Breast epithelium (tissue), 4 donors: ENCODE measurements at regions not wholly inside any gene's neighbourhood (a gene's known extent, or its start where the extent isn't known, plus 50 kb on each side); places are given as distances from the start of the nearest gene placed in this dataset.

Source experiments
- DNase-seq, 2 donors: peaks; one replicate each; pipeline ENCODE4 v3.0.0-alpha.2; 2019; ENCODE audit warnings: low spot score in 2 of 2
- H3K27ac ChIP-seq, 2 donors: fragments of 200-600 bp; sonication (generic) in 1 of 2; one replicate each; pipeline ENCODE4 v1.5.1; 2016 to 2019; ENCODE audit warnings: mild to moderate bottlenecking in 1 of 2
- H3K27me3 ChIP-seq, 2 donors: fragments of 200-600 bp; sonication (generic) in 1 of 2; one replicate each; pipeline versions ENCODE4 v1.5.1 to v1.6.0; 2017 to 2019; ENCODE audit warnings: control low read depth in 1 of 2, mild to moderate bottlenecking in 1 of 2
- H3K36me3 ChIP-seq: fragments of 200-600 bp; one replicate; pipeline ENCODE4 v1.5.1; 2019
- H3K4me1 ChIP-seq, 2 donors: fragments of 200-600 bp; sonication (generic); one replicate each; pipeline ENCODE4 v1.5.1; 2016 to 2019; ENCODE audit warnings: control low read depth in 1 of 2
- H3K4me3 ChIP-seq, 3 donors: fragments of 200-600 bp; sonication (generic); 1 replicate in 2 of 3; 2 replicates in 1 of 3; pipeline ENCODE4 v1.5.1; 2016 to 2019; ENCODE audit warnings: mild to moderate bottlenecking in 3 of 3, moderate library complexity in 2 of 3
- H3K9me3 ChIP-seq, 2 donors: fragments of 200-600 bp; sonication (generic) in 1 of 2; one replicate each; pipeline ENCODE4 v1.5.1; 2016 to 2019; ENCODE audit warnings: control low read depth in 1 of 2
- CTCF ChIP-seq, 3 donors: fragments of 450-650 bp; IDR thresholded peaks; one replicate each; pipeline ENCODE4 v1.5.1; 2016 to 2017; ENCODE audit warnings: antibody characterized with exemption in 3 of 3, mild to moderate bottlenecking in 3 of 3, moderate library complexity in 3 of 3
- POLR2A ChIP-seq: fragments of 450-650 bp; IDR thresholded peaks from one replicate; pipeline ENCODE4 v1.6.1; 2016; ENCODE audit warnings: antibody characterized with exemption, mild to moderate bottlenecking, moderate library complexity
- POLR2AphosphoS5 ChIP-seq, 3 donors: sonication (generic); formaldehyde crosslinking; IDR thresholded peaks; one replicate each; pipeline ENCODE4 v1.6.1; 2017; ENCODE audit warnings: antibody characterized with exemption in 3 of 3
- intact Hi-C: fragments of 100-400 bp; cut with DNase I; formaldehyde crosslinking; loops from one replicate; pipeline ENCODE4 v1.15.1; 2023; ENCODE audit warnings: low total_unique reads

GRCh38 chr21:34022627-34023335, 50.6 kb upstream of the MRPS6 start:
- Histone ChIP-seq H3K4me1 (no peaks in the 10 kb centered on the region), H3K4me3 (no peak overlapping the region), H3K27ac (no peak overlapping the region), H3K27me3 (no peaks in the 10 kb centered on the region), H3K36me3 (no peaks in the 10 kb centered on the region), H3K9me3 (peaks cover 0 to 4% of the 10 kb centered on the region in 2 donors)
- no peak for DNase-seq
- TF ChIP-seq POLR2A (no peak), POLR2AphosphoS5 (IDR thresholded peaks at IDR 0.05) (no peak), CTCF (IDR thresholded peaks at IDR 0.05) (no peak)
- intact Hi-C loops = no loop called here

GRCh38 chr21:34021726-34022125, 51.7 kb upstream of the MRPS6 start:
- Histone ChIP-seq H3K4me1 (no peaks in the 10 kb centered on the region), H3K27ac (no peak overlapping the region), H3K4me3 (no peak overlapping the region), H3K36me3 (no peaks in the 10 kb centered on the region), H3K27me3 (no peaks in the 10 kb centered on the region), H3K9me3 (peaks cover 0 to 4% of the 10 kb centered on the region in 2 donors)
- intact Hi-C loops = no loop called here
- TF ChIP-seq POLR2AphosphoS5 (IDR thresholded peaks at IDR 0.05) = no peak
- TF ChIP-seq CTCF (IDR thresholded peaks at IDR 0.05) = no peak
- no peak for TF ChIP-seq POLR2A
- no peak for DNase-seq

GRCh38 chr21:34020983-34021553, 52.3 kb upstream of the MRPS6 start:
- intact Hi-C loops = no loop called here
- peaks cover 0 to 4% of the 10 kb centered on the region in 2 donors for H3K9me3 ChIP-seq
- no peak for DNase-seq

GRCh38 chr21:34020005-34020847, 53.2 kb upstream of the MRPS6 start:
- Histone ChIP-seq H3K9me3 (peaks cover 0 to 4% of the 10 kb centered on the region in 2 donors), H3K4me1 (no peaks in the 10 kb centered on the region), H3K4me3 (no peak overlapping the region), H3K36me3 (no peaks in the 10 kb centered on the region), H3K27me3 (no peaks in the 10 kb centered on the region), H3K27ac (no peak overlapping the region)
- DNase-seq = no peak
- intact Hi-C loops = no loop called here
- no peak for TF ChIP-seq POLR2AphosphoS5 (IDR thresholded peaks at IDR 0.05)
- TF ChIP-seq CTCF (IDR thresholded peaks at IDR 0.05) = no peak

More at GRCh38 chr21:34020983-34021553, 52.3 kb upstream of the MRPS6 start:
- H3K27ac ChIP-seq = no peak overlapping the region
- no peak for TF ChIP-seq POLR2A
- TF ChIP-seq CTCF (IDR thresholded peaks at IDR 0.05) = no peak
- no peak for TF ChIP-seq POLR2AphosphoS5 (IDR thresholded peaks at IDR 0.05)
- H3K36me3 ChIP-seq = no peaks in the 10 kb centered on the region
- no peak overlapping the region for H3K4me3 ChIP-seq
- no peaks in the 10 kb centered on the region for H3K4me1 ChIP-seq
- no peaks in the 10 kb centered on the region for H3K27me3 ChIP-seq

- Histone ChIP-seq H3K9me3 (peaks cover 0 to 4% of the 10 kb centered on the region in 2 donors), H3K27ac (no peak overlapping the region), H3K4me1 (no peaks in the 10 kb centered on the region), H3K27me3 (no peaks in the 10 kb centered on the region), H3K36me3 (no peaks in the 10 kb centered on the region), H3K4me3 (no peak overlapping the region)
- DNase-seq = no peak
- TF ChIP-seq CTCF (IDR thresholded peaks at IDR 0.05) = no peak
- no peak for TF ChIP-seq POLR2AphosphoS5 (IDR thresholded peaks at IDR 0.05)
- TF ChIP-seq POLR2A = no peak
- intact Hi-C loops = loop anchor here (5.0 kb wide), 1 partner anchor 467 kb away; no protein-coding TSS in a partner anchor
These were observed 54.0 kb upstream of the MRPS6 start for GRCh38 chr21:34019402-34019801.
